IMR-90 (cell line): ENCODE measurements at regions not wholly inside any gene's neighbourhood (a gene's known extent, or its start where the extent isn't known, plus 50 kb on each side); places are given as distances from the start of the nearest gene placed in this dataset.

Experiments used
- ATAC-seq: fragments of 200-7000 bp; cut with Tn5 transposase; 2 replicates; pipeline ENCODE4 v1.9.1; 2020; ENCODE audit warnings: low read depth, mild to moderate bottlenecking, moderate library complexity
- BruUV-seq: library from RNA; stranded (reverse); fragments of 400-500 nt; replicated peaks from 2 replicates; lab custom pipeline; 2021; lab: Mats Ljungman, UMichigan
- CTCF ChIA-PET: fragments of 300-600 bp; formaldehyde crosslinking; extraction: SDS; loops from one replicate; lab custom pipeline; 2021; ENCODE audit warnings: antibody characterized with exemption; lab: Yijun Ruan, JAX
- POLR2A ChIA-PET: fragments of 300-600 bp; sonication (Branson Sonifier 250); formaldehyde crosslinking; loops from one replicate; lab custom pipeline; 2022; ENCODE audit warnings: antibody characterized with exemption; ENCODE audit not compliant: unreplicated experiment; lab: Charles Lee
- DNase-seq: peaks from one replicate; pipeline ENCODE4 v3.0.0; 2013
- H2AFZ ChIP-seq: replicated peaks from 2 replicates; pipeline ENCODE3; 2013; ENCODE audit warnings: low read length, mild to moderate bottlenecking; ENCODE audit not compliant: poor library complexity
- H2AK5ac ChIP-seq: 2 replicates; pipeline ENCODE4 v1.6.1; 2013; ENCODE audit warnings: low read depth, low read length, inconsistent platforms
- H2AK9ac ChIP-seq: replicated peaks from 2 replicates; pipeline ENCODE3; 2013; ENCODE audit warnings: mild to moderate bottlenecking, low read depth, low read length, moderate library complexity; ENCODE audit not compliant: poor library complexity
- H2BK120ac ChIP-seq: 2 replicates; pipeline ENCODE4 v1.6.1; 2013; ENCODE audit warnings: low read depth, low read length, inconsistent platforms
- H2BK15ac ChIP-seq: 3 replicates; pipeline ENCODE4 v1.6.1; 2013; ENCODE audit warnings: low read depth, low read length, inconsistent platforms
- H2BK20ac ChIP-seq: 2 replicates; pipeline ENCODE4 v1.6.1; 2013; ENCODE audit warnings: low read depth, mild to moderate bottlenecking, inconsistent platforms, low read length, moderate library complexity
- H2BK5ac ChIP-seq: 2 replicates; pipeline ENCODE4 v1.6.1; 2013; ENCODE audit warnings: mild to moderate bottlenecking, low read depth, low read length, inconsistent platforms; ENCODE audit not compliant: poor library complexity, severe bottlenecking
- H3K14ac ChIP-seq: replicated peaks from 2 replicates; pipeline ENCODE4 v1.6.1; 2013; ENCODE audit warnings: low read depth, low read length, inconsistent platforms
- H3K18ac ChIP-seq: 2 replicates; pipeline ENCODE4 v1.6.1; 2013; ENCODE audit warnings: low read depth, low read length, control low read depth
- H3K23ac ChIP-seq: 2 replicates; pipeline ENCODE4 v1.6.1; 2013; ENCODE audit warnings: low read depth, low read length, inconsistent platforms
- H3K27ac ChIP-seq: 2 replicates; pipeline ENCODE4 v1.5.1; 2013; ENCODE audit warnings: mild to moderate bottlenecking, control low read depth, low read length; ENCODE audit not compliant: insufficient read depth
- H3K27me3 ChIP-seq: 2 replicates; pipeline ENCODE4 v1.6.1; 2013; ENCODE audit warnings: low read length; ENCODE audit not compliant: control insufficient read depth, insufficient read depth
- H3K36me3 ChIP-seq: 2 replicates; pipeline ENCODE4 v1.6.1; 2013; ENCODE audit warnings: low read length, mixed read lengths; ENCODE audit not compliant: control insufficient read depth, insufficient read depth
- H3K4ac ChIP-seq: 2 replicates; pipeline ENCODE4 v1.6.1; 2013; ENCODE audit warnings: low read depth, low read length, inconsistent platforms
- H3K4me1 ChIP-seq: 2 replicates; pipeline ENCODE4 v1.6.1; 2013; ENCODE audit warnings: low read length, mixed read lengths; ENCODE audit not compliant: control insufficient read depth, insufficient read depth
- H3K4me2 ChIP-seq: 2 replicates; pipeline ENCODE4 v1.6.1; 2013; ENCODE audit warnings: low read depth, mild to moderate bottlenecking, control low read depth, low read length, moderate library complexity
- H3K4me3 ChIP-seq: 2 replicates; pipeline ENCODE4 v1.5.1; 2013; ENCODE audit warnings: low read depth, mild to moderate bottlenecking, control low read depth, low read length, moderate library complexity; ENCODE audit not compliant: insufficient read depth
- H3K56ac ChIP-seq: 2 replicates; pipeline ENCODE4 v1.6.1; 2013; ENCODE audit warnings: low read length, inconsistent platforms; ENCODE audit not compliant: insufficient read depth; ENCODE audit errors: extremely low read depth
- H3K79me1 ChIP-seq, 2 experiments: 2 replicates each; pipeline ENCODE4 v1.6.1; 2013; ENCODE audit warnings: low read length in 2 of 2, inconsistent platforms in 1 of 2, low read depth in 1 of 2
- H3K9ac ChIP-seq: 2 replicates; pipeline ENCODE4 v1.6.1; 2013; ENCODE audit warnings: low read depth, low read length, control low read depth
- H3K9me1 ChIP-seq: 2 replicates; pipeline ENCODE4 v1.6.1; 2013; ENCODE audit warnings: low read length, inconsistent platforms; ENCODE audit not compliant: insufficient read depth
- H3K9me3 ChIP-seq: 2 replicates; pipeline ENCODE4 v1.6.1; 2013; ENCODE audit warnings: low read length; ENCODE audit not compliant: control insufficient read depth, insufficient read depth
- H4K20me1 ChIP-seq: 2 replicates; pipeline ENCODE4 v1.6.1; 2013; ENCODE audit warnings: low read length, inconsistent platforms; ENCODE audit not compliant: insufficient read depth
- H4K5ac ChIP-seq: 2 replicates; pipeline ENCODE4 v1.6.1; 2013; ENCODE audit warnings: mild to moderate bottlenecking, low read depth, low read length, control low read depth
- H4K8ac ChIP-seq, 2 experiments: 2 replicates each; pipeline ENCODE4 v1.6.1; 2013; ENCODE audit warnings: low read depth in 2 of 2, low read length in 2 of 2, control low read depth in 1 of 2, inconsistent platforms in 1 of 2
- H4K91ac ChIP-seq: 2 replicates; pipeline ENCODE4 v1.6.1; 2013; ENCODE audit warnings: low read depth, low read length, inconsistent platforms; ENCODE audit not compliant: insufficient read depth
- CHD1 ChIP-seq: IDR thresholded peaks from 2 replicates; pipeline ENCODE4 v1.6.1; 2012; ENCODE audit warnings: low read depth, low read length, improper control_type of control experiment
- CTCF ChIP-seq: conservative IDR thresholded peaks from 2 replicates; pipeline ENCODE4 v1.5.1; 2012; ENCODE audit warnings: mild to moderate bottlenecking, low read depth, low read length, improper control_type of control experiment
- FOS ChIP-seq: fragments of 150-350 bp; IDR thresholded peaks from 2 replicates; pipeline ENCODE4 v1.6.1; 2016; ENCODE audit warnings: low read depth, low read length
- NFE2L2 ChIP-seq: fragments of 150-350 bp; IDR thresholded peaks from 2 replicates; pipeline ENCODE4 v1.6.1; 2016; ENCODE audit warnings: low read depth, mild to moderate bottlenecking, low read length
- SMC3 ChIP-seq: fragments of 150-350 bp; IDR thresholded peaks from 2 replicates; pipeline ENCODE4 v1.6.1; 2016; ENCODE audit warnings: low read depth, mild to moderate bottlenecking, antibody characterized with exemption, low read length, moderate library complexity
- USF2 ChIP-seq: fragments of 150-350 bp; IDR thresholded peaks from 2 replicates; pipeline ENCODE4 v1.6.1; 2017; ENCODE audit warnings: mild to moderate bottlenecking, antibody characterized with exemption, low read length, low read depth
- WGBS, 2 experiments: methylation state at CpG; one replicate each; pipeline versions ENCODE4 v1.1.5 to v1.1.7; 2013; ENCODE audit warnings: missing lambda C conversion rate in 2 of 2; ENCODE audit not compliant: insufficient read length in 1 of 2; ENCODE audit errors: extremely low coverage in 2 of 2; 5-methylcytosine and 5-hydroxymethylcytosine counted together
- dilution Hi-C: fragments of 300-500 bp; cut with HindIII; formaldehyde crosslinking; loops from one replicate; pipeline ENCODE4 v1.14.3; 2018; ENCODE audit warnings: low sequenced_read_pairs; ENCODE audit not compliant: unreplicated experiment
- in situ Hi-C: fragments of 300-500 bp; cut with MboI; formaldehyde crosslinking; loops from 3 replicates; pipeline ENCODE4 v1.14.3; 2019; ENCODE audit warnings: low sequenced_read_pairs, inconsistent platforms, mixed read lengths
- intact Hi-C: fragments of 100-400 bp; cut with micrococcal nuclease; formaldehyde crosslinking; loops from 2 replicates; pipeline ENCODE4 v1.10.0; 2022

- intact Hi-C loops (no loop called here), in situ Hi-C loops (no loop called here), dilution Hi-C loops (no loop called here)
- H2AK9ac ChIP-seq = no peak overlapping the region
- no peak overlapping the region for H3K56ac ChIP-seq
- H4K20me1 ChIP-seq = no peaks in the 10 kb centered on the region
- no peaks in the 10 kb centered on the region for H3K27me3 ChIP-seq
- H4K91ac ChIP-seq = no peak overlapping the region
- H2BK20ac ChIP-seq = no peak overlapping the region
- no peaks in the 10 kb centered on the region for H3K79me1 ChIP-seq
- H3K4me3 ChIP-seq = no peak overlapping the region
- no peak overlapping the region for H3K9ac ChIP-seq
- H3K23ac ChIP-seq = no peak overlapping the region
- no peak overlapping the region for H4K5ac ChIP-seq
- ChIA-PET POLR2A (no interaction called here), CTCF (no interaction called here)
- ATAC-seq = no peak
- DNase-seq = no peak
- H3K36me3 ChIP-seq = no peaks in the 10 kb centered on the region
- H2BK5ac ChIP-seq = no peak overlapping the region
- BruUV-seq = no TSS peak
- 0% methylated on average over 2 of the region's 7 CpGs; no CpG with 5 or more reads in 1 of the 2 experiments for WGBS, 2 experiments
- H3K9me3 ChIP-seq = peaks cover 6% of the 10 kb centered on the region; the same call in 1 of the 2 replicates
- H3K4ac ChIP-seq = no peak overlapping the region
- no peaks in the 10 kb centered on the region for H3K4me1 ChIP-seq
- no peak overlapping the region for H2BK120ac ChIP-seq
- no peak overlapping the region for H3K27ac ChIP-seq
- H3K14ac ChIP-seq = no peak overlapping the region
- H4K8ac ChIP-seq = no peak overlapping the region
- H2AK5ac ChIP-seq = no peak overlapping the region
- H3K9me1 ChIP-seq = no peaks in the 10 kb centered on the region
- no peak for TF ChIP-seq CTCF
- no peak for TF ChIP-seq CHD1
- TF ChIP-seq SMC3 = no peak
- no peak for TF ChIP-seq NFE2L2
- TF ChIP-seq USF2 = no peak
- TF ChIP-seq FOS = no peak
- no peak overlapping the region for H3K18ac ChIP-seq
- no peak overlapping the region for H2BK15ac ChIP-seq
- H3K4me2 ChIP-seq = no peak overlapping the region
- H2AFZ ChIP-seq = no peak overlapping the region
Observed at GRCh38 chr20:12762725-12763124, 246.0 kb upstream of the SPTLC3 start.
